Vagina (tissue), 2 donors: ENCODE measurements at regions not wholly inside any gene's neighbourhood (a gene's known extent, or its start where the extent isn't known, plus 50 kb on each side); places are given as distances from the start of the nearest gene placed in this dataset.

ENCODE experiments used
- DNase-seq, 2 donors: peaks; one replicate each; pipeline ENCODE4 v3.0.0-alpha.2; 2017; ENCODE audit errors: extremely low spot score in 2 of 2
- H3K27ac ChIP-seq: fragments of 200-600 bp; sonication (generic); one replicate; pipeline ENCODE4 v1.5.1; 2019
- H3K27me3 ChIP-seq: fragments of 200-600 bp; sonication (generic); one replicate; pipeline ENCODE4 v1.5.1; 2019
- H3K36me3 ChIP-seq, 2 donors: fragments of 200-600 bp; sonication (generic); one replicate each; pipeline ENCODE4 v1.5.1; 2017 to 2019
- H3K4me1 ChIP-seq: fragments of 200-600 bp; sonication (generic); one replicate; pipeline ENCODE4 v1.5.1; 2019
- H3K4me3 ChIP-seq, 2 donors: fragments of 200-600 bp; sonication (generic); 1 replicate in 1 of 2; 2 replicates in 1 of 2; pipeline ENCODE4 v1.5.1; 2016 to 2019
- H3K9me3 ChIP-seq: fragments of 200-600 bp; sonication (generic); one replicate; pipeline ENCODE4 v1.5.1; 2019
- POLR2A ChIP-seq, 2 donors: fragments of 450-650 bp; IDR thresholded peaks; one replicate each; pipeline ENCODE4 v1.6.1; 2017; ENCODE audit warnings: antibody characterized with exemption in 2 of 2, mild to moderate bottlenecking in 2 of 2, moderate library complexity in 2 of 2
- POLR2AphosphoS5 ChIP-seq, 2 donors: sonication (generic); formaldehyde crosslinking; IDR thresholded peaks; one replicate each; pipeline ENCODE4 v1.9.0; 2017; ENCODE audit warnings: antibody characterized with exemption in 2 of 2, mild to moderate bottlenecking in 2 of 2, low read depth in 1 of 2; ENCODE audit not compliant: insufficient read depth in 1 of 2
- intact Hi-C: fragments of 100-400 bp; cut with DNase I; formaldehyde crosslinking; loops from one replicate; pipeline ENCODE4 v1.15.1; 2023
- TF ChIP-seq, protein P1 (sequence below), 3 experiments: fragments of 450-650 bp in 2 of 3; fragments of 200-600 bp in 1 of 3; sonication (generic) in 1 of 3; IDR thresholded peaks; one replicate each; pipeline ENCODE4 v1.5.1; 2017 to 2019; ENCODE audit warnings: antibody characterized with exemption in 3 of 3, mild to moderate bottlenecking in 2 of 3, moderate library complexity in 2 of 3

GRCh38 chr2:128392207-128392606 is 73.5 kb upstream of the HS6ST1 start:
- intact Hi-C loops = no loop called here
- DNase-seq = no peak
- TF ChIP-seq POLR2AphosphoS5 (IDR thresholded peaks at IDR 0.05; ENCODE audit: insufficient read depth in 1 of 2, low read depth in 1 of 2) = no peak
- TF ChIP-seq, protein P1, sequence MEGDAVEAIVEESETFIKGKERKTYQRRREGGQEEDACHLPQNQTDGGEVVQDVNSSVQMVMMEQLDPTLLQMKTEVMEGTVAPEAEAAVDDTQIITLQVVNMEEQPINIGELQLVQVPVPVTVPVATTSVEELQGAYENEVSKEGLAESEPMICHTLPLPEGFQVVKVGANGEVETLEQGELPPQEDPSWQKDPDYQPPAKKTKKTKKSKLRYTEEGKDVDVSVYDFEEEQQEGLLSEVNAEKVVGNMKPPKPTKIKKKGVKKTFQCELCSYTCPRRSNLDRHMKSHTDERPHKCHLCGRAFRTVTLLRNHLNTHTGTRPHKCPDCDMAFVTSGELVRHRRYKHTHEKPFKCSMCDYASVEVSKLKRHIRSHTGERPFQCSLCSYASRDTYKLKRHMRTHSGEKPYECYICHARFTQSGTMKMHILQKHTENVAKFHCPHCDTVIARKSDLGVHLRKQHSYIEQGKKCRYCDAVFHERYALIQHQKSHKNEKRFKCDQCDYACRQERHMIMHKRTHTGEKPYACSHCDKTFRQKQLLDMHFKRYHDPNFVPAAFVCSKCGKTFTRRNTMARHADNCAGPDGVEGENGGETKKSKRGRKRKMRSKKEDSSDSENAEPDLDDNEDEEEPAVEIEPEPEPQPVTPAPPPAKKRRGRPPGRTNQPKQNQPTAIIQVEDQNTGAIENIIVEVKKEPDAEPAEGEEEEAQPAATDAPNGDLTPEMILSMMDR (IDR thresholded peaks at IDR 0.05) = no peak
- no peaks in the 10 kb centered on the region for H3K27me3 ChIP-seq
- H3K4me3 ChIP-seq = no peak overlapping the region
- H3K36me3 ChIP-seq = no peaks in the 10 kb centered on the region
- peaks cover 10% of the 10 kb centered on the region for H3K4me1 ChIP-seq
- no peaks in the 10 kb centered on the region for H3K9me3 ChIP-seq
- H3K27ac ChIP-seq = no peak overlapping the region

DNA sequence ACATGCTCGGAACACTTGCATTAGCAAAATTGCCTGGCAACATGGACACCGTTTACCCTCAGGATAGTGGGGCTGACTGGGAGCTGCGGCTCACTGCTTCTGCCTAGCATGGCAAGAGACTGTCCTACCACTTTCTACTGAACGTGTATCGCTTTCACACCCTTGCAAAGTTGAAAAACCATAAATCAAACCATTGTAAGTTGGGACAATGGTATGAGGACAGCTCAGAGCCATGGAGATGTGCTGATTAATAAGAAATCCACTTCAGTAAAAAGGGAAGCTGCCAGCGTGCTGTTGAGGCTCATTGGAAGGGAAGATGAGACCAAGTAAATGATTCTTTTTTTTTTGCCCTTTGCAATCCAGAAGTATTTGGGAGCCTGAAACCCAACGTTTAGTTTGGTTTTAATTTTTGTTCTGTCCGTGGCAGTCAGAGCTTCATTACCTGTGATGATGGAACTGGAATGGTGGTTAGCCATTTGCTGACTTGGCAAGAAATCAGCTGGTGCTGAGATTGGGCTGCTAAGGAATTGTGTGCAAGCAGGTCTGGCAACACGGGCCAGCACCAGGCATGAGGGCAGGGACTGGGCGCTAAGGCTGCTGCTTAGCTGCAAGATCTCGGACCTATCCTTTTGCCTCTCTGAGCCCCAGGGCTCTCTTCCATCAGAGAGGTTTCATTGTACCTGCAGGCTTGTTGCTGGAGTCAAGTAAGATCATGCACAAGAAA is 75.5 kb upstream of the HS6ST1 start:
- intact Hi-C loops = no loop called here
- no peaks in the 10 kb centered on the region for H3K36me3 ChIP-seq
- no peak for TF ChIP-seq POLR2A (IDR thresholded peaks at IDR 0.05)
- peak in 1 of 2 donors; percentile 10 for TF ChIP-seq POLR2AphosphoS5 (IDR thresholded peaks at IDR 0.05; ENCODE audit: insufficient read depth in 1 of 2, low read depth in 1 of 2)
- TF ChIP-seq, protein P1 (IDR thresholded peaks at IDR 0.05) = no peak
- no peak for DNase-seq
- H3K4me3 ChIP-seq = no peak overlapping the region
- no peaks in the 10 kb centered on the region for H3K27me3 ChIP-seq
- H3K4me1 ChIP-seq = peaks cover 10% of the 10 kb centered on the region
- H3K9me3 ChIP-seq = no peaks in the 10 kb centered on the region
- H3K27ac ChIP-seq = no peak overlapping the region

DNA sequence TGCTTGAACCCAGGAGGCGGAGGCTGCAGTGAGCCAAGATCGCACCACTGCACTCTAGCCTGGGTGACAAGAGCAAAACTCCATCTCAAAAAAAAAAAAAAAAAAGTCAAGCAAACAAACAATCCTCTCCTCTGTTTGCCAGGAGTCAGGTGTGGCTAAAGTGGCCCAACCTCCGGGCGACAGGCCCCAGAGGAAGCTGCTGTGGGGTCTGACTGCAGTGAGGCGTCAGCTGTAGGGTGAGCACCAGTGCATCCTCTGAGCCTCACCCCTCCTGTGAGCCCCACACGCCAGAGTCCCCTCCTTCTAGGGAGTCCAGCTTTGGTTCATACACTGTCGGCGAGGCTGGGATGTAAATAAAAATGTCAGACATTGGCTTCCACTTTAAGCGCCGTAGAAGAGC is 76.5 kb upstream of the HS6ST1 start:
- Histone ChIP-seq H3K36me3 (no peaks in the 10 kb centered on the region), H3K9me3 (no peaks in the 10 kb centered on the region), H3K4me1 (peaks cover 7% of the 10 kb centered on the region), H3K27ac (no peak overlapping the region), H3K27me3 (no peaks in the 10 kb centered on the region), H3K4me3 (no peak overlapping the region)
- TF ChIP-seq POLR2AphosphoS5 (IDR thresholded peaks at IDR 0.05; ENCODE audit: insufficient read depth in 1 of 2, low read depth in 1 of 2) = no peak
- TF ChIP-seq, protein P1 (IDR thresholded peaks at IDR 0.05) = no peak
- TF ChIP-seq POLR2A (IDR thresholded peaks at IDR 0.05) = no peak
- no peak for DNase-seq
- intact Hi-C loops = no loop called here

GRCh38 chr2:128395640-128396499 is 77.2 kb upstream of the HS6ST1 start:
- H3K36me3 ChIP-seq = no peaks in the 10 kb centered on the region
- H3K27ac ChIP-seq = no peak overlapping the region
- TF ChIP-seq, protein P1 (IDR thresholded peaks at IDR 0.05) = no peak
- TF ChIP-seq POLR2AphosphoS5 (IDR thresholded peaks at IDR 0.05; ENCODE audit: insufficient read depth in 1 of 2, low read depth in 1 of 2) = peak in 1 of 2 donors; percentile 59
- no peak overlapping the region for H3K4me3 ChIP-seq
- peaks cover under 1% of the 10 kb centered on the region for H3K4me1 ChIP-seq
- H3K9me3 ChIP-seq = no peaks in the 10 kb centered on the region
- intact Hi-C loops = no loop called here
- DNase-seq = no peak
- no peaks in the 10 kb centered on the region for H3K27me3 ChIP-seq

DNA sequence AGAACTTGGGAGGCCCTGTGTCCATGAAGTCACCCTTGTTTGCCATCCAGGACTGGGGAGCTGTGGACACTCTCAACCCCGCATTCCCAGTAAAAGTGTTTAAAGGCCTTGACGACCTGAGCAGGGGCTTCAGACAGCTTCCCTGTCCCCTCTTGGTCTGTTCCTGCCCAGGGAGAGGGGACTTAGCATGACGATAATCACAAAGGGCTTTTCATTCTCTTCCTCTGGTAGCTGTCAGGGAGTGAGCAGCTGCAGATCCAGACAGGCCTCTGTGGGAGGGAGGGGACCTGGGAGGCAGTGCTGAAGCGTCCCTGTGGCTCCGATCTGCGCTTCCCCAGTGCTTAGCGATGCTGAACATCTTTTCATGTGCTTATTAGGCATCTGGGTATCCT is 77.8 kb upstream of the HS6ST1 start:
- no peak overlapping the region for H3K4me3 ChIP-seq
- intact Hi-C loops = no loop called here
- DNase-seq = no peak
- H3K27ac ChIP-seq = no peak overlapping the region
- H3K9me3 ChIP-seq = no peaks in the 10 kb centered on the region
- H3K27me3 ChIP-seq = no peaks in the 10 kb centered on the region
- no peaks in the 10 kb centered on the region for H3K36me3 ChIP-seq
- no peaks in the 10 kb centered on the region for H3K4me1 ChIP-seq
- TF ChIP-seq POLR2A (IDR thresholded peaks at IDR 0.05) (no peak), POLR2AphosphoS5 (IDR thresholded peaks at IDR 0.05; ENCODE audit: insufficient read depth in 1 of 2, low read depth in 1 of 2) (no peak)
- TF ChIP-seq, protein P1 (IDR thresholded peaks at IDR 0.05) = no peak
